ENCODE measurements at regions not wholly inside any gene's neighbourhood (a gene's known extent, or its start where the extent isn't known, plus 50 kb on each side); places are given as distances from the start of the nearest gene placed in this dataset.

- DNase-seq (ENCODE audit: low read depth in 1 of 2, low spot score in 1 of 2) = no peak
- in situ Hi-C loops (cut with HindIII; ENCODE audit: low pct_unique_long_range_greater_than_20kb, low sequenced_read_pairs) = no loop called here
- TF ChIP-seq JUND (IDR thresholded peaks at IDR 0.05; ENCODE audit: low read depth) = no peak
Observed at GRCh38 chr21:39111931-39112550, 71.2 kb downstream of the PSMG1 start.

GRCh38 chr21:39110431-39110830 lies 72.8 kb downstream of the PSMG1 start:
- no peak for TF ChIP-seq JUND (IDR thresholded peaks at IDR 0.05; ENCODE audit: low read depth)
- in situ Hi-C loops (cut with HindIII; ENCODE audit: low pct_unique_long_range_greater_than_20kb, low sequenced_read_pairs) = no loop called here
- no peak for DNase-seq (ENCODE audit: low read depth in 1 of 2, low spot score in 1 of 2)

- in situ Hi-C loops (cut with HindIII; ENCODE audit: low pct_unique_long_range_greater_than_20kb, low sequenced_read_pairs) = no loop called here
- no peak for DNase-seq (ENCODE audit: low read depth in 1 of 2, low spot score in 1 of 2)
- no peak for TF ChIP-seq JUND (IDR thresholded peaks at IDR 0.05; ENCODE audit: low read depth)
Observed at GRCh38 chr21:39109596-39110210, 73.5 kb downstream of the PSMG1 start.

GRCh38 chr21:39109163-39109530 lies 74.1 kb downstream of the PSMG1 start:
- in situ Hi-C loops (cut with HindIII; ENCODE audit: low pct_unique_long_range_greater_than_20kb, low sequenced_read_pairs) = no loop called here
- DNase-seq (ENCODE audit: low read depth in 1 of 2, low spot score in 1 of 2) = no peak
- TF ChIP-seq JUND (IDR thresholded peaks at IDR 0.05; ENCODE audit: low read depth) = no peak

GRCh38 chr21:39108291-39109162 lies 74.7 kb downstream of the PSMG1 start:
- no peak for TF ChIP-seq JUND (IDR thresholded peaks at IDR 0.05; ENCODE audit: low read depth)
- DNase-seq (ENCODE audit: low read depth in 1 of 2, low spot score in 1 of 2) = no peak
- in situ Hi-C loops (cut with HindIII; ENCODE audit: low pct_unique_long_range_greater_than_20kb, low sequenced_read_pairs) = no loop called here

- TF ChIP-seq JUND (IDR thresholded peaks at IDR 0.05; ENCODE audit: low read depth) = no peak
- no peak for DNase-seq (ENCODE audit: low read depth in 1 of 2, low spot score in 1 of 2)
- in situ Hi-C loops (cut with HindIII; ENCODE audit: low pct_unique_long_range_greater_than_20kb, low sequenced_read_pairs) = no loop called here
Observed at GRCh38 chr21:39107739-39108138, 75.5 kb downstream of the PSMG1 start.

- in situ Hi-C loops (cut with HindIII; ENCODE audit: low pct_unique_long_range_greater_than_20kb, low sequenced_read_pairs) = no loop called here
- TF ChIP-seq JUND (IDR thresholded peaks at IDR 0.05; ENCODE audit: low read depth) = no peak
- no peak for DNase-seq (ENCODE audit: low read depth in 1 of 2, low spot score in 1 of 2)
Observed at GRCh38 chr21:39106881-39107462, 76.3 kb downstream of the PSMG1 start.

GRCh38 chr21:39105836-39106235 lies 77.4 kb downstream of the PSMG1 start:
- DNase-seq (ENCODE audit: low read depth in 1 of 2, low spot score in 1 of 2) = no peak
- no peak for TF ChIP-seq JUND (IDR thresholded peaks at IDR 0.05; ENCODE audit: low read depth)
- in situ Hi-C loops (cut with HindIII; ENCODE audit: low pct_unique_long_range_greater_than_20kb, low sequenced_read_pairs) = no loop called here

- in situ Hi-C loops (cut with HindIII; ENCODE audit: low pct_unique_long_range_greater_than_20kb, low sequenced_read_pairs) = no loop called here
- TF ChIP-seq JUND (IDR thresholded peaks at IDR 0.05; ENCODE audit: low read depth) = no peak
- no peak for DNase-seq (ENCODE audit: low read depth in 1 of 2, low spot score in 1 of 2)
Observed at GRCh38 chr21:39105341-39105765, 77.9 kb downstream of the PSMG1 start.

- in situ Hi-C loops (cut with HindIII; ENCODE audit: low pct_unique_long_range_greater_than_20kb, low sequenced_read_pairs) = no loop called here
- no peak for DNase-seq (ENCODE audit: low read depth in 1 of 2, low spot score in 1 of 2)
- TF ChIP-seq JUND (IDR thresholded peaks at IDR 0.05; ENCODE audit: low read depth) = no peak
Observed at GRCh38 chr21:39104911-39105310, 78.3 kb downstream of the PSMG1 start.

GRCh38 chr21:39103689-39104088 lies 79.6 kb downstream of the PSMG1 start:
- in situ Hi-C loops (cut with HindIII; ENCODE audit: low pct_unique_long_range_greater_than_20kb, low sequenced_read_pairs) = no loop called here
- no peak for TF ChIP-seq JUND (IDR thresholded peaks at IDR 0.05; ENCODE audit: low read depth)
- DNase-seq (ENCODE audit: low read depth in 1 of 2, low spot score in 1 of 2) = no peak

- DNase-seq (ENCODE audit: low read depth in 1 of 2, low spot score in 1 of 2) = no peak
- in situ Hi-C loops (cut with HindIII; ENCODE audit: low pct_unique_long_range_greater_than_20kb, low sequenced_read_pairs) = no loop called here
- no peak for TF ChIP-seq JUND (IDR thresholded peaks at IDR 0.05; ENCODE audit: low read depth)
Observed at GRCh38 chr21:39099859-39100258, 83.4 kb downstream of the PSMG1 start.
